ENCODE measurements at regions not wholly inside any gene's neighbourhood (a gene's known extent, or its start where the extent isn't known, plus 50 kb on each side); places are given as distances from the start of the nearest gene placed in this dataset. TPM values are rescaled to one million over a fixed set of nuclear protein-coding genes. Genes with fewer than 3 reads are reported as not detected.
A peak's percentile ranks its signal among the peaks of the same experiment; 100 is the strongest.
"Not testable (repeated sequence)": the region's sequence is repeated elsewhere in the genome, so short reads cannot be mapped to it uniquely, and the experiment has no call there.

DNA sequence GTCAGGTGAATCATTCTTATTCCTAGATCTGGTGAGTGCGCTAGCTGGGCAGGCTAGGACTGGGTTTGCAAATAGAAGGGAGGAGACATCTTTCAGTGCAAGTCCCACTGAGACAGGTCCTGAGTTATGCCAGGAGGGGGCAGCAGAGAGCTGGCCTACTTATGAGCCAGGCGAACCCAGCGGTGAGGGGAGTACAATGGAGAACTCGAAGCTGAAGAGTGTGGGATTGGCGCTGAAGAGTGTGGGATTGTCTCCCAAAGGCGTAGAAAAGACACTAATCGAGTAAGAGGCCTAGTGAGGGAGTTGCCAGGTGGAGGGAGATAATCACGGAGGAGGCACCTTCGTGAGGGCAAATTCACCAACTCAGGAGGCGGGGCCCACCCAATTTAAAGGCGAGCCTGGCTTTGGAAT lies 91.7 kb upstream of the CXorf66 start:
- 22% methylated on average over 11 of the region's 11 CpGs for WGBS
- no peaks in the 10 kb centered on the region for H3K4me1 ChIP-seq (ENCODE audit: insufficient read depth)
- no peak overlapping the region for H3K27ac ChIP-seq (ENCODE audit: low read depth)
- H3K36me3 ChIP-seq (ENCODE audit: insufficient read depth), result no peaks in the 10 kb centered on the region
- no peak overlapping the region for H3K4me3 ChIP-seq (ENCODE audit: low read depth, low read length)
- peak; percentile 36 for DNase-seq (ENCODE audit: extremely low spot score)

GRCh38 chrX:140053846-140054245 lies 88.5 kb upstream of the CXorf66 start:
- no peak overlapping the region for H3K4me3 ChIP-seq (ENCODE audit: low read depth, low read length)
- no peak overlapping the region for H3K27ac ChIP-seq (ENCODE audit: low read depth)
- no peak for DNase-seq (ENCODE audit: extremely low spot score)
- no peaks in the 10 kb centered on the region for H3K4me1 ChIP-seq (ENCODE audit: insufficient read depth)
- H3K36me3 ChIP-seq (ENCODE audit: insufficient read depth), result no peaks in the 10 kb centered on the region
- 20% methylated on average over 5 of the region's 5 CpGs for WGBS

GRCh38 chrX:140050906-140051305 lies 85.6 kb upstream of the CXorf66 start:
- no peaks in the 10 kb centered on the region for H3K36me3 ChIP-seq (ENCODE audit: insufficient read depth)
- H3K4me3 ChIP-seq (ENCODE audit: low read depth, low read length), result no peak overlapping the region
- no peak for DNase-seq (ENCODE audit: extremely low spot score)
- H3K27ac ChIP-seq (ENCODE audit: low read depth), result no peak overlapping the region
- no peaks in the 10 kb centered on the region for H3K4me1 ChIP-seq (ENCODE audit: insufficient read depth)

DNA sequence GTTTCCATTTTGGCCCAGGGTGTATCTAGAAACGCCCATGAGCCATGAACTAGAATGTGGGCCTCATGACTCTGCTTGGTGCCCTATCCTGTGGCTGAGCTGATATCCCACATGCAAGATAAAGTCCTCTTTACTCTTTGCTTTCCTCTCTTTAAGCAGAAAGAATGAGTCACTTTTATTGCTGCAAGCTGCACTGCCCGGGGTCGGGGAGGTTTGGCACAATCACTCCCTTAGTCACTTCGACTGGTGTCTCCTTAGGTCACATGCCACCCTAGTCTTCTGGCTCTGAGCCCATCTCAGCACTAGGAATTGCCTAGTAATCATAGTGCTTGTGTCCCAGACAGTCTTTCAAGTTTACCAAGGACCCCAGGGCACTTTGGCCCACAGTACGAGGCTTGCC lies 75.1 kb upstream of the CXorf66 start:
- WGBS, result 67% methylated on average over 5 of the region's 5 CpGs
- Histone ChIP-seq H3K4me1 (ENCODE audit: insufficient read depth) (no peaks in the 10 kb centered on the region), H3K27ac (ENCODE audit: low read depth) (no peak overlapping the region), H3K4me3 (ENCODE audit: low read depth, low read length) (no peak overlapping the region), H3K36me3 (ENCODE audit: insufficient read depth) (no peaks in the 10 kb centered on the region)
- no peak for DNase-seq (ENCODE audit: extremely low spot score)

- DNase-seq (ENCODE audit: extremely low spot score), result no peak
These were observed 73.5 kb upstream of the CXorf66 start for GRCh38 chrX:140038842-140039241.

GRCh38 chrX:140034916-140035315 lies 69.6 kb upstream of the CXorf66 start:
- no peak for DNase-seq (ENCODE audit: extremely low spot score)
- H3K36me3 ChIP-seq (ENCODE audit: insufficient read depth), result no peaks in the 10 kb centered on the region
- no peak overlapping the region for H3K4me3 ChIP-seq (ENCODE audit: low read depth, low read length)
- no peaks in the 10 kb centered on the region for H3K4me1 ChIP-seq (ENCODE audit: insufficient read depth)
- 8% methylated on average over 4 of the region's 4 CpGs for WGBS
- no peak overlapping the region for H3K27ac ChIP-seq (ENCODE audit: low read depth)

More at GRCh38 chrX:140038842-140039241, 73.5 kb upstream of the CXorf66 start:
- H3K36me3 ChIP-seq (ENCODE audit: insufficient read depth), result no peaks in the 10 kb centered on the region
- H3K4me3 ChIP-seq (ENCODE audit: low read depth, low read length), result no peak overlapping the region
- H3K27ac ChIP-seq (ENCODE audit: low read depth), result no peak overlapping the region
- no peaks in the 10 kb centered on the region for H3K4me1 ChIP-seq (ENCODE audit: insufficient read depth)

- WGBS, result 78% methylated on average over 1 of the region's 1 CpG
- Histone ChIP-seq H3K4me3 (ENCODE audit: low read depth, low read length) (no peak overlapping the region), H3K27ac (ENCODE audit: low read depth) (no peak overlapping the region), H3K4me1 (ENCODE audit: insufficient read depth) (no peaks in the 10 kb centered on the region), H3K36me3 (ENCODE audit: insufficient read depth) (no peaks in the 10 kb centered on the region)
- DNase-seq (ENCODE audit: extremely low spot score), result no peak
These were observed 57.2 kb upstream of the CXorf66 start for GRCh38 chrX:140022482-140022881.

DNA sequence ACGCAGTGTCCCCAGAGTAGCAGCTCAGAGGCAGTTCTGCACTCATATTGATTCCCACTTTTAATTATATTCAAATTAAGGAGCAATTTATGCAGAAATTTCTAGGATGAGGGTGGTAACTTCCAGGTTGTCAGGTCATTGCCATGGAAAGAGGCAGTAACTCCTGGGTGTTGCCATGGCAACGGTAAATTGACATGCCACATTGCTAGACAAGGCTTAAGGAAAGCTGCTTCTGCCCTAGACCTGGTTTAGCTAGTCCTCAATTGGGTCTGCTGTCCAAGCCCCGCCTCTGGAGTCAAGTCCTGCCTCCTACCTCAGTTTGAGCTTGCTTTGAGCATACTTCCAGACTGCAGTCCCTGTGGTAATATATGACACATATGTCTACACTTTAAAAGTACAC lies 53.8 kb upstream of the CXorf66 start:
- H3K27ac ChIP-seq (ENCODE audit: low read depth); H3K36me3 ChIP-seq (ENCODE audit: insufficient read depth); H3K4me1 ChIP-seq (ENCODE audit: insufficient read depth); H3K4me3 ChIP-seq (ENCODE audit: low read depth, low read length); DNase-seq (ENCODE audit: extremely low spot score): not testable (repeated sequence)
- WGBS, result 96% methylated on average over 1 of the region's 3 CpGs

Small RNAs in the stretch of these regions (small RNA-seq; reads per million reads assigned to genes)
- not detected for gene RN7SL727P

All from urinary bladder (tissue), 4 donors.